A673 (cell line): ENCODE measurements at regions not wholly inside any gene's neighbourhood (a gene's known extent, or its start where the extent isn't known, plus 50 kb on each side); places are given as distances from the start of the nearest gene placed in this dataset.

ENCODE experiments used
- BruUV-seq: library from RNA; stranded (reverse); fragments of 400-500 nt; replicated peaks from 2 replicates; lab custom pipeline; 2021; lab: Mats Ljungman, UMichigan
- CTCF ChIA-PET: fragments of 300-600 bp; sonication (Branson Sonifier 250); formaldehyde crosslinking; loops from one replicate; lab custom pipeline; 2022; ENCODE audit warnings: antibody characterized with exemption; lab: Charles Lee
- POLR2A ChIA-PET: fragments of 300-600 bp; sonication (Branson Sonifier 250); formaldehyde crosslinking; loops from one replicate; lab custom pipeline; 2022; ENCODE audit warnings: antibody characterized with exemption; ENCODE audit not compliant: low non-redundant PET; lab: Charles Lee
- DNase-seq: peaks from one replicate; pipeline ENCODE4 v3.0.0-alpha.2; 2015; ENCODE audit warnings: low spot score
- H3K27ac ChIP-seq: fragments of 200-600 bp; sonication (generic); 2 replicates; pipeline ENCODE4 v1.5.1; 2016; ENCODE audit warnings: mixed run types, low read depth, mild to moderate bottlenecking, mixed read lengths, antibody characterized with exemption, low read length; ENCODE audit not compliant: poor library complexity, severe bottlenecking
- H3K27me3 ChIP-seq: fragments of 200-600 bp; sonication (generic); replicated peaks from 2 replicates; pipeline ENCODE4 v1.6.1; 2017; ENCODE audit warnings: mixed run types, low read depth, mild to moderate bottlenecking, mixed read lengths, antibody characterized with exemption, low read length; ENCODE audit not compliant: insufficient read depth, poor library complexity
- H3K36me3 ChIP-seq: fragments of 200-600 bp; sonication (generic); 2 replicates; pipeline ENCODE4 v1.6.1; 2016; ENCODE audit warnings: mixed run types, mild to moderate bottlenecking, mixed read lengths, antibody characterized with exemption, low read length; ENCODE audit not compliant: insufficient read depth, poor library complexity, severe bottlenecking
- H3K4me1 ChIP-seq: fragments of 200-600 bp; sonication (generic); 2 replicates; pipeline ENCODE4 v1.6.1; 2017; ENCODE audit warnings: mixed run types, mild to moderate bottlenecking, mixed read lengths, antibody characterized with exemption, low read length; ENCODE audit not compliant: insufficient read depth, poor library complexity, severe bottlenecking
- H3K4me3 ChIP-seq: fragments of 200-600 bp; sonication (generic); 2 replicates; pipeline ENCODE4 v1.5.1; 2016; ENCODE audit warnings: low read depth, mixed run types, mild to moderate bottlenecking, mixed read lengths, low read length; ENCODE audit not compliant: poor library complexity, severe bottlenecking
- H3K9me3 ChIP-seq: fragments of 200-600 bp; sonication (generic); 2 replicates; pipeline ENCODE4 v1.6.1; 2016; ENCODE audit warnings: mixed run types, low read depth, mild to moderate bottlenecking, mixed read lengths, antibody characterized with exemption, low read length; ENCODE audit not compliant: poor library complexity, severe bottlenecking
- EZH2 ChIP-seq: fragments of 200-600 bp; sonication (generic); IDR thresholded peaks from 2 replicates; pipeline ENCODE4 v1.6.1; 2017; ENCODE audit warnings: borderline replicate concordance, low read depth, mild to moderate bottlenecking, mixed read lengths, antibody characterized with exemption, low read length; ENCODE audit not compliant: poor library complexity, severe bottlenecking
- intact Hi-C: fragments of 100-400 bp; cut with micrococcal nuclease; formaldehyde crosslinking; loops from one replicate; pipeline ENCODE4 v1.10.0; 2022; ENCODE audit not compliant: unreplicated experiment
- TF ChIP-seq, protein P1 (sequence below): fragments of 300-800, 200-600 bp; sonication (generic); conservative IDR thresholded peaks from 2 replicates; pipeline ENCODE4 v1.5.1; 2017; ENCODE audit warnings: low read depth, mild to moderate bottlenecking, antibody characterized with exemption, low read length, moderate library complexity, mixed read lengths

GRCh38 chr12:89859508-89860220 lies 151.0 kb upstream of the ATP2B1 start:
- intact Hi-C loops, result no loop called here
- H3K27me3 ChIP-seq, result no peaks in the 10 kb centered on the region
- peaks cover 7% of the 10 kb centered on the region for H3K4me1 ChIP-seq
- no peak overlapping the region for H3K4me3 ChIP-seq
- no peak for DNase-seq
- CTCF ChIA-PET, result interaction anchor here (0.6 kb wide), 1 partner anchor 317 kb away, joined by 3 read pairs; no protein-coding TSS in a partner anchor
- TF ChIP-seq EZH2, result no peak
- TF ChIP-seq, protein P1, sequence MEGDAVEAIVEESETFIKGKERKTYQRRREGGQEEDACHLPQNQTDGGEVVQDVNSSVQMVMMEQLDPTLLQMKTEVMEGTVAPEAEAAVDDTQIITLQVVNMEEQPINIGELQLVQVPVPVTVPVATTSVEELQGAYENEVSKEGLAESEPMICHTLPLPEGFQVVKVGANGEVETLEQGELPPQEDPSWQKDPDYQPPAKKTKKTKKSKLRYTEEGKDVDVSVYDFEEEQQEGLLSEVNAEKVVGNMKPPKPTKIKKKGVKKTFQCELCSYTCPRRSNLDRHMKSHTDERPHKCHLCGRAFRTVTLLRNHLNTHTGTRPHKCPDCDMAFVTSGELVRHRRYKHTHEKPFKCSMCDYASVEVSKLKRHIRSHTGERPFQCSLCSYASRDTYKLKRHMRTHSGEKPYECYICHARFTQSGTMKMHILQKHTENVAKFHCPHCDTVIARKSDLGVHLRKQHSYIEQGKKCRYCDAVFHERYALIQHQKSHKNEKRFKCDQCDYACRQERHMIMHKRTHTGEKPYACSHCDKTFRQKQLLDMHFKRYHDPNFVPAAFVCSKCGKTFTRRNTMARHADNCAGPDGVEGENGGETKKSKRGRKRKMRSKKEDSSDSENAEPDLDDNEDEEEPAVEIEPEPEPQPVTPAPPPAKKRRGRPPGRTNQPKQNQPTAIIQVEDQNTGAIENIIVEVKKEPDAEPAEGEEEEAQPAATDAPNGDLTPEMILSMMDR, result no peak
- no peaks in the 10 kb centered on the region for H3K9me3 ChIP-seq
- H3K27ac ChIP-seq, result no peak overlapping the region
- POLR2A ChIA-PET, result no interaction called here
- no peaks in the 10 kb centered on the region for H3K36me3 ChIP-seq
- no TSS peak for BruUV-seq

DNA sequence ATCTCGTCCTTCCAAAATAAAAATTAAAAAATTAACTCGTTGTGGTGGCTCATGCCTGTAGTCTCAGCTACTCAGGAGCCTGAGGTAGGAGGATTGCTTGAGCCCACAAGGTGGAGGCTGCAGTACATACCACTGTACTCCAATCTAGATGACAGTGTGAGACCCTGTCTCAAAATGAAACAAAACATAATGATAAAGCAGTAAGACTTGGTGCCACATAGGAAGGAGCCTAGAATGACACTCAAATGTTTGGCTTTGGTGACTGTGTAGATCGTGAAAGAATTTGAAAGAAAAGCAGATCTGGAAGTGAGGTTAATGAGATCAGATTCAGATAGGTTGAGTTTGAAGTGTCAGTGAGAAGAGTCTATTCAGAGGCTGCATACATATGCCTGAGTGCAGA lies 150.1 kb upstream of the ATP2B1 start:
- ChIA-PET POLR2A (no interaction called here), CTCF (no interaction called here)
- Histone ChIP-seq H3K4me3 (no peak overlapping the region), H3K4me1 (peaks cover 2% of the 10 kb centered on the region), H3K36me3 (no peaks in the 10 kb centered on the region), H3K27me3 (no peaks in the 10 kb centered on the region), H3K27ac (no peak overlapping the region), H3K9me3 (no peaks in the 10 kb centered on the region)
- DNase-seq, result no peak
- BruUV-seq, result no TSS peak
- TF ChIP-seq, protein P1, result no peak
- no peak for TF ChIP-seq EZH2
- intact Hi-C loops, result no loop called here

GRCh38 chr12:89857652-89858274 lies 149.1 kb upstream of the ATP2B1 start:
- Histone ChIP-seq H3K27me3 (no peaks in the 10 kb centered on the region), H3K36me3 (no peaks in the 10 kb centered on the region), H3K4me3 (no peak overlapping the region), H3K27ac (no peak overlapping the region), H3K9me3 (no peaks in the 10 kb centered on the region), H3K4me1 (no peaks in the 10 kb centered on the region)
- intact Hi-C loops, result no loop called here
- ChIA-PET CTCF (no interaction called here), POLR2A (no interaction called here)
- no TSS peak for BruUV-seq
- no peak for DNase-seq
- TF ChIP-seq, protein P1, result no peak
- no peak for TF ChIP-seq EZH2
